Parathyroid adenoma (tissue), 2 donors: ENCODE measurements at regions not wholly inside any gene's neighbourhood (a gene's known extent, or its start where the extent isn't known, plus 50 kb on each side); places are given as distances from the start of the nearest gene placed in this dataset.

Experiments
- H2AFZ ChIP-seq: fragments of 300-600 bp; sonication (generic); one replicate; pipeline ENCODE4 v1.7.0; 2017; ENCODE audit warnings: antibody characterized with exemption, mild to moderate bottlenecking
- H3K27ac ChIP-seq: fragments of 300-600 bp; sonication (generic); one replicate; pipeline ENCODE4 v1.7.0; 2017
- H3K27me3 ChIP-seq: fragments of 300-600 bp; sonication (generic); one replicate; pipeline ENCODE4 v1.7.0; 2017; ENCODE audit warnings: low read length; ENCODE audit not compliant: control insufficient read depth, insufficient read depth
- H3K36me3 ChIP-seq: fragments of 300-600 bp; sonication (generic); one replicate; pipeline ENCODE4 v1.7.0; 2017; ENCODE audit warnings: low read length; ENCODE audit not compliant: control insufficient read depth, insufficient read depth
- H3K4me1 ChIP-seq: fragments of 300-600 bp; sonication (generic); one replicate; pipeline ENCODE4 v1.7.0; 2017; ENCODE audit warnings: control low read depth
- H3K4me2 ChIP-seq: fragments of 300-600 bp; sonication (generic); one replicate; pipeline ENCODE4 v1.7.0; 2017; ENCODE audit warnings: low read length
- H3K4me3 ChIP-seq: fragments of 300-600 bp; sonication (generic); one replicate; pipeline ENCODE4 v1.7.0; 2017; ENCODE audit warnings: low read depth, low read length
- H3K79me2 ChIP-seq: fragments of 300-600 bp; sonication (generic); one replicate; pipeline ENCODE4 v1.7.0; 2017; ENCODE audit warnings: control low read depth
- H3K9ac ChIP-seq: fragments of 300-600 bp; sonication (generic); one replicate; pipeline ENCODE4 v1.7.0; 2017; ENCODE audit warnings: mild to moderate bottlenecking
- H3K9me3 ChIP-seq: fragments of 300-600 bp; sonication (generic); one replicate; pipeline ENCODE4 v1.7.0; 2017; ENCODE audit warnings: low read length; ENCODE audit not compliant: control insufficient read depth
- CTCF ChIP-seq: fragments of 300-600 bp; sonication (generic); IDR thresholded peaks from one replicate; pipeline ENCODE4 v1.7.0; 2017; ENCODE audit warnings: antibody characterized with exemption, mild to moderate bottlenecking
- donor health status: primary hyperparathyroidism.

- H3K27me3 ChIP-seq: no peaks in the 10 kb centered on the region
- no peaks in the 10 kb centered on the region for H3K9me3 ChIP-seq
- no peak overlapping the region for H3K4me3 ChIP-seq
- H3K4me1 ChIP-seq: no peaks in the 10 kb centered on the region
- H2AFZ ChIP-seq: no peak overlapping the region
- H3K36me3 ChIP-seq: no peaks in the 10 kb centered on the region
- no peak for TF ChIP-seq CTCF
- H3K79me2 ChIP-seq: no peaks in the 10 kb centered on the region
- no peak overlapping the region for H3K27ac ChIP-seq
- no peak overlapping the region for H3K4me2 ChIP-seq
- no peak overlapping the region for H3K9ac ChIP-seq
Measured at GRCh38 chr19:31085125-31085524, 264.1 kb downstream of the TSHZ3 start.

GRCh38 chr19:31083105-31083504, 266.1 kb downstream of the TSHZ3 start:
- no peak overlapping the region for H2AFZ ChIP-seq
- no peaks in the 10 kb centered on the region for H3K4me1 ChIP-seq
- H3K9me3 ChIP-seq: no peaks in the 10 kb centered on the region
- no peak for TF ChIP-seq CTCF
- no peak overlapping the region for H3K4me2 ChIP-seq
- no peak overlapping the region for H3K9ac ChIP-seq
- no peak overlapping the region for H3K27ac ChIP-seq
- no peaks in the 10 kb centered on the region for H3K79me2 ChIP-seq
- no peak overlapping the region for H3K4me3 ChIP-seq
- no peaks in the 10 kb centered on the region for H3K27me3 ChIP-seq
- H3K36me3 ChIP-seq: no peaks in the 10 kb centered on the region

GRCh38 chr19:31075146-31075655, 274.0 kb downstream of the TSHZ3 start:
- H3K9me3 ChIP-seq: no peaks in the 10 kb centered on the region
- no peak overlapping the region for H3K9ac ChIP-seq
- H3K79me2 ChIP-seq: no peaks in the 10 kb centered on the region
- H3K4me1 ChIP-seq: no peaks in the 10 kb centered on the region
- no peak overlapping the region for H2AFZ ChIP-seq
- H3K27me3 ChIP-seq: no peaks in the 10 kb centered on the region
- TF ChIP-seq CTCF: no peak
- no peak overlapping the region for H3K4me2 ChIP-seq
- no peak overlapping the region for H3K27ac ChIP-seq
- H3K36me3 ChIP-seq: no peaks in the 10 kb centered on the region
- H3K4me3 ChIP-seq: no peak overlapping the region

- Histone ChIP-seq H2AFZ (no peak overlapping the region), H3K9ac (no peak overlapping the region), H3K79me2 (no peaks in the 10 kb centered on the region), H3K4me3 (no peak overlapping the region), H3K4me1 (no peaks in the 10 kb centered on the region), H3K4me2 (no peak overlapping the region), H3K27ac (no peak overlapping the region), H3K9me3 (no peaks in the 10 kb centered on the region), H3K36me3 (no peaks in the 10 kb centered on the region), H3K27me3 (no peaks in the 10 kb centered on the region)
- TF ChIP-seq CTCF: no peak
Measured at GRCh38 chr19:31074199-31075125, 274.8 kb downstream of the TSHZ3 start.
